A673 (cell line): ENCODE measurements at regions not wholly inside any gene's neighbourhood (a gene's known extent, or its start where the extent isn't known, plus 50 kb on each side); places are given as distances from the start of the nearest gene placed in this dataset.

ENCODE experiments used
- EZH2 ChIP-seq: fragments of 200-600 bp; sonication (generic); IDR thresholded peaks from 2 replicates; pipeline ENCODE4 v1.6.1; 2017; ENCODE audit warnings: borderline replicate concordance, low read depth, mild to moderate bottlenecking, mixed read lengths, antibody characterized with exemption, low read length; ENCODE audit not compliant: poor library complexity, severe bottlenecking
- TF ChIP-seq, protein P1 (sequence below): fragments of 300-800, 200-600 bp; sonication (generic); conservative IDR thresholded peaks from 2 replicates; pipeline ENCODE4 v1.5.1; 2017; ENCODE audit warnings: low read depth, mild to moderate bottlenecking, antibody characterized with exemption, low read length, moderate library complexity, mixed read lengths

DNA sequence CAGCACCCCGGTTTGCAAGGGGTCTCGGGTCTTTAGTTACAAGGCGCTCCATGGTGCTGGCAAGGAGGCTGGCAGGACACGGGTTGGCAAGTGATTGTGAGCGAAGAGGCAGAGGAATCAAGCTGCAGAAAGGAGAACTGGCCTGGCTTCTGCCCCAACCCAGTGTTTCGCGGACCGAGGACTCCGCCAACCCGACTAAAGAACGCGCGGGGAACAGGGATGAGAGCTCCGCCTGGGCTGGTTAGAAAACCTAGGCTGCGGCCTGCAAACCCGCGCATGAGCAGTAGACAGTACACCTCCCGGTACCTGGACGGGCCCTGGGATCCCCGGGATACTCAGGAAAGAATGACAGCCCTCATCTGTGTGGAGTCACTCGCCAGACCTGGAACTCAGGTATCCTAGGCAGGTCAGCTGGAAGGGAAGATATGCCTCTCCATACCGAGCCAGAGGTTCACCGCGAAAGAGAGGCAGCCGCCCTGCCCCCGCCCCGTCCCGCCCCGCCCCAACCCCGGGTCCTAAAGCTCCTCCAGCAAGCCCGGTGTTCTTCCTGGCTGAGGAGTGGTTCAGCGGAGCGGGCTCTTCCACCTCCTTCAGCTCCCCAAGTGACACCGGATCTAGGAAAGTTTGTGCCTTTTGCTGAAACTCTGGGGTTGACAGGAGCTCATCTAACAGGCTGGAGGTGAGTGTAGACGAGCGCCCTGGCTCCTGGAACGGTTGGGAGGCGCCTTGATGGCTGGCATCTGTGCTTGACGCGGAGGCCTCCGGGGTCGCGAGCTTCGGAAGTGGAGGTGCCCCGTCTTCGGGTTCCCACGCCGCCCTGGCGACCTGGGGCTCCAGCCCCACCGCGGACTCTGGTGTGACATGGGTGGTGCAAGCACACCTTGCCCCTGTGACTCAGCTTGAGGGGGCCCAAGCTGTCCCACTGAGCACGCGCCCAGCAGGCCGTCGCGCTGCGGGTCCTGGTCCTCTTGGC lies 1847.3 kb upstream of the DEFB115 start:
- TF ChIP-seq, protein P1, sequence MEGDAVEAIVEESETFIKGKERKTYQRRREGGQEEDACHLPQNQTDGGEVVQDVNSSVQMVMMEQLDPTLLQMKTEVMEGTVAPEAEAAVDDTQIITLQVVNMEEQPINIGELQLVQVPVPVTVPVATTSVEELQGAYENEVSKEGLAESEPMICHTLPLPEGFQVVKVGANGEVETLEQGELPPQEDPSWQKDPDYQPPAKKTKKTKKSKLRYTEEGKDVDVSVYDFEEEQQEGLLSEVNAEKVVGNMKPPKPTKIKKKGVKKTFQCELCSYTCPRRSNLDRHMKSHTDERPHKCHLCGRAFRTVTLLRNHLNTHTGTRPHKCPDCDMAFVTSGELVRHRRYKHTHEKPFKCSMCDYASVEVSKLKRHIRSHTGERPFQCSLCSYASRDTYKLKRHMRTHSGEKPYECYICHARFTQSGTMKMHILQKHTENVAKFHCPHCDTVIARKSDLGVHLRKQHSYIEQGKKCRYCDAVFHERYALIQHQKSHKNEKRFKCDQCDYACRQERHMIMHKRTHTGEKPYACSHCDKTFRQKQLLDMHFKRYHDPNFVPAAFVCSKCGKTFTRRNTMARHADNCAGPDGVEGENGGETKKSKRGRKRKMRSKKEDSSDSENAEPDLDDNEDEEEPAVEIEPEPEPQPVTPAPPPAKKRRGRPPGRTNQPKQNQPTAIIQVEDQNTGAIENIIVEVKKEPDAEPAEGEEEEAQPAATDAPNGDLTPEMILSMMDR, result no peak
- no peak for TF ChIP-seq EZH2
